ENCODE measurements at regions not wholly inside any gene's neighbourhood (a gene's known extent, or its start where the extent isn't known, plus 50 kb on each side); places are given as distances from the start of the nearest gene placed in this dataset.
A peak's percentile ranks its signal among the peaks of the same experiment; 100 is the strongest.

DNA sequence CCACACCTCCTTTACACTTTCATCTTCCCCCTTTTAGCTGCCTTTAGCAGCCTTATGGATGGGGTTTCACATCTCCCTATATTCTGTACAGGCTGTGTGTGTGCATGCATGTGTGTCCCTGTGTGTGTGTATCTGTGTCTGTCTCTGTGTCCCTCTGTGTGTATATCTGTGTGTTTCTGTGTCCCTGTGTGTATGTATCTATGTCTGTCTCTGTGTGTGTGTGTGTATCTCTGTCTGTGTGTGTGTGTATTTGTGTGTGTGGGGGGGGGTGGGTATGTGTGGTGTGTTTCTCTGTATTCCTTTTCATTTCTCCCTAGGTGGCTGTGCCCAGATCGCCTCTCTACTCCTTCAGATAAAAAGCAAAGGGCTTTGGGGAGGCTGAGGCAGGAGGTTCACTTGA, 52.2 kb upstream of the CD83 start:
- DNase-seq: no peak

- DNase-seq: peak; percentile 81
These were observed 50.7 kb upstream of the CD83 start for GRCh38 chr6:14066782-14067406.

DNA sequence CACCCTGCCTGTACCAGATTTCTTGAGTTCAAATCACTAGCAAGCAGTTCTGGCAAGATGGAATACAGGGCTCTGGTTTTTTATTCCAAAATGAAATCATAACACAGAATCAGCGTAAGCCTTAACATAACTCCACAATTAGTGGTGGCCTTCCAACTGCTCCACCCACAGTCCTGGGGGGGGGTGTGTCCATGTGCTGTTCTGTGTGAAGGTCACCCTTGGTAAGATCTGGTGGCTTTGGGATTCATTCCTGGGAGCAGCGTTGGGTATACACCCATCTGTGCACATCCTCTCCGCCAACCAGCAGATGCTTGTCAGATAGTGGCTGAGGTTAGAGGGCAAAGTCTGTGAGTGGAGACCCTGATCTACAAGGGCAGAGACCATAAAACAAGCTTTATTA, 49.9 kb upstream of the CD83 start:
- DNase-seq: no peak
